Right lobe of liver (tissue), 6 donors: ENCODE measurements at regions not wholly inside any gene's neighbourhood (a gene's known extent, or its start where the extent isn't known, plus 50 kb on each side); places are given as distances from the start of the nearest gene placed in this dataset.
A peak's percentile ranks its signal among the peaks of the same experiment; 100 is the strongest.

ENCODE experiments used
- ATAC-seq, 4 donors: fragments of 200-7000 bp; cut with Tn5 transposase; one replicate each; pipeline ENCODE4 v1.9.1; 2020; ENCODE audit warnings: mild to moderate bottlenecking in 4 of 4, moderate library complexity in 4 of 4
- DNase-seq, 3 donors: peaks; one replicate each; pipeline ENCODE4 v3.0.0-alpha.2; 2020
- H3K27ac ChIP-seq, 3 donors: fragments of 200-600 bp; one replicate each; pipeline ENCODE4 v1.8.0; 2022
- H3K27me3 ChIP-seq, 2 donors: fragments of 200-600 bp; one replicate each; pipeline ENCODE4 v1.8.0; 2022
- H3K36me3 ChIP-seq, 4 donors: fragments of 200-600 bp; sonication (generic) in 1 of 4; one replicate each; pipeline versions ENCODE4 v1.5.1 to v1.8.0; 2017 to 2022; ENCODE audit warnings: control low read depth in 1 of 4
- H3K4me1 ChIP-seq, 4 donors: fragments of 200-600 bp; sonication (generic) in 1 of 4; one replicate each; pipeline versions ENCODE4 v1.5.1 to v1.8.0; 2017 to 2022; ENCODE audit warnings: control low read depth in 1 of 4
- H3K4me3 ChIP-seq, 3 donors: fragments of 200-600 bp; one replicate each; pipeline ENCODE4 v1.8.0; 2022
- H3K9me3 ChIP-seq, 4 donors: fragments of 200-600 bp; sonication (generic) in 1 of 4; one replicate each; pipeline versions ENCODE4 v1.5.1 to v1.8.0; 2017 to 2022; ENCODE audit warnings: control low read depth in 1 of 4
- POLR2A ChIP-seq: fragments of 450-650 bp; IDR thresholded peaks from one replicate; pipeline ENCODE4 v1.6.1; 2017; ENCODE audit warnings: antibody characterized with exemption, mild to moderate bottlenecking
- WGBS: methylation state at CpG from one replicate; pipeline ENCODE4 v1.1.6; 2018; ENCODE audit warnings: low coverage, low lambda C conversion rate; ENCODE audit not compliant: insufficient coverage; ENCODE audit errors: missing lambda C conversion rate; 5-methylcytosine and 5-hydroxymethylcytosine counted together
- intact Hi-C, 2 donors: fragments of 100-400 bp; cut with DNase I; formaldehyde crosslinking; loops; one replicate each; pipeline versions ENCODE4 v1.11.2 to v1.14.1; 2022
- TF ChIP-seq, protein P1 (sequence below), 4 donors: fragments of 200-600 bp in 3 of 4; fragments of 450-650 bp in 1 of 4; IDR thresholded peaks; one replicate each; pipeline versions ENCODE4 v1.5.1 to v1.8.0; 2016 to 2022; ENCODE audit warnings: antibody characterized with exemption in 4 of 4, mild to moderate bottlenecking in 2 of 4
- donor health status: DM: no; HTN: yes; CAD: no.
- donor health status: DM: no; HTN: no; CAD: no.
- donor health status: DM: no; HTN: no; CAD: no.
- donor health status: DM: no; HTN: yes; CAD: no.
- donor health status: DM: no; HTN: yes; CAD: no.

GRCh38 chr3:194204042-194204987, 68.4 kb downstream of the HES1 start:
- TF ChIP-seq, protein P1, sequence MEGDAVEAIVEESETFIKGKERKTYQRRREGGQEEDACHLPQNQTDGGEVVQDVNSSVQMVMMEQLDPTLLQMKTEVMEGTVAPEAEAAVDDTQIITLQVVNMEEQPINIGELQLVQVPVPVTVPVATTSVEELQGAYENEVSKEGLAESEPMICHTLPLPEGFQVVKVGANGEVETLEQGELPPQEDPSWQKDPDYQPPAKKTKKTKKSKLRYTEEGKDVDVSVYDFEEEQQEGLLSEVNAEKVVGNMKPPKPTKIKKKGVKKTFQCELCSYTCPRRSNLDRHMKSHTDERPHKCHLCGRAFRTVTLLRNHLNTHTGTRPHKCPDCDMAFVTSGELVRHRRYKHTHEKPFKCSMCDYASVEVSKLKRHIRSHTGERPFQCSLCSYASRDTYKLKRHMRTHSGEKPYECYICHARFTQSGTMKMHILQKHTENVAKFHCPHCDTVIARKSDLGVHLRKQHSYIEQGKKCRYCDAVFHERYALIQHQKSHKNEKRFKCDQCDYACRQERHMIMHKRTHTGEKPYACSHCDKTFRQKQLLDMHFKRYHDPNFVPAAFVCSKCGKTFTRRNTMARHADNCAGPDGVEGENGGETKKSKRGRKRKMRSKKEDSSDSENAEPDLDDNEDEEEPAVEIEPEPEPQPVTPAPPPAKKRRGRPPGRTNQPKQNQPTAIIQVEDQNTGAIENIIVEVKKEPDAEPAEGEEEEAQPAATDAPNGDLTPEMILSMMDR (IDR thresholded peaks at IDR 0.05) = peak in 1 of 4 donors; percentile 5
- TF ChIP-seq POLR2A = no peak
- no peak overlapping the region for H3K27ac ChIP-seq
- intact Hi-C loops = no loop called here
- H3K4me1 ChIP-seq = peaks cover 0 to 3% (median 0%) of the 10 kb centered on the region in 4 donors
- H3K4me3 ChIP-seq = peak overlapping the region; percentile 25 to 53 (median 42)
- ATAC-seq = peak; percentile 72 to 86 (median 80)
- DNase-seq = peak; percentile 60 to 68 (median 60)
- no peaks in the 10 kb centered on the region for H3K9me3 ChIP-seq
- H3K27me3 ChIP-seq = no peaks in the 10 kb centered on the region
- no peaks in the 10 kb centered on the region for H3K36me3 ChIP-seq
- WGBS = 40% methylated on average over 39 of the region's 79 CpGs

DNA sequence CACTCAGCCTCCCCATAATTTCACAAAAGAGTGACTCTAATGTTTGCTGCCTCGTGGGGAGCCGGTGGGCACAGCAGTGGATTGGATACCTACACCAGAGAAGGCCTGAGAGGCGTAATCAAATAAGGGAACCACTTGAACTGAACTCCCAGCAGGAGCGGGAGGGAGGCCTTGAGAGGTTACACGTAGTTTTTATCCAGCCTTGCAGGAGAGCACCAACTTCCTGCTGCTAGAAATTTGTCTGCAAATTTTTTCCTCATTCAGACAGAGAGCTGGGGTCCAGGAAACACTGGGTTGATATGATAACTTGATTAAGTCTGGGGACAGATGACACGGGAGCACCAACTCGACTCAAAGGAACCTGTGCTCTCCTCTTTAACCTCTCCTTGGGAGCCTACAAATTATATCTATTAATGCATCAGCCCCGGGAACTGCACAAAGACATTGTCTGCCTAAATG, 69.8 kb downstream of the HES1 start:
- Histone ChIP-seq H3K27ac (no peak overlapping the region), H3K9me3 (no peaks in the 10 kb centered on the region), H3K4me1 (peaks cover 0 to 3% (median 0%) of the 10 kb centered on the region in 4 donors), H3K27me3 (no peaks in the 10 kb centered on the region), H3K36me3 (no peaks in the 10 kb centered on the region), H3K4me3 (no peak overlapping the region)
- intact Hi-C loops = no loop called here
- DNase-seq (no peak), ATAC-seq (peak; percentile 28 to 47 (median 37))
- TF ChIP-seq, protein P1 (IDR thresholded peaks at IDR 0.05) = no peak
- no peak for TF ChIP-seq POLR2A
- 66% methylated on average over 8 of the region's 8 CpGs for WGBS

DNA sequence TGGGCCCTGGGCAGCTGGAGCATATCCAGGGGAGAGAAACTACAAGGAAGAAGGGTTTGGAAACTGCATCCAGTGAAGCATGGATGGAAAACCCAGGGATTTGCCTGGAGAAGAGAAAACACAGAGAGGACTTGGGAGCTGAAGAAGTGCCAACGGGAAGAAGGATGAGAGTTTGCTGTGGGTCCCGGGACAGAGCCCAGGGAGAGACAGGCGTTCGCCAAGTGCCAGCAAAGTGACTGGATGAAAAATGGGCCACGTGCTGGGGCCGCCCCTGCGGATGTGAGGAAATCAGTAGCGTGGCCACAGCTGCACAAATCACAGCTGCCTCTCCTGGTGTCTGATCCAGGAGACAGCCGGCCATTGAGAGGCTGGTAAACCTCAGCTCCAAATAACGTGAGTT, 70.4 kb downstream of the HES1 start:
- peaks cover 0 to 3% (median 0%) of the 10 kb centered on the region in 4 donors for H3K4me1 ChIP-seq
- H3K27me3 ChIP-seq = no peaks in the 10 kb centered on the region
- no peaks in the 10 kb centered on the region for H3K9me3 ChIP-seq
- intact Hi-C loops = no loop called here
- WGBS = 42% methylated on average over 4 of the region's 10 CpGs
- no peak overlapping the region for H3K27ac ChIP-seq
- DNase-seq (peak; percentile 29 to 60 (median 51)), ATAC-seq (peak; percentile 42 to 56 (median 53))
- TF ChIP-seq, protein P1 (IDR thresholded peaks at IDR 0.05) = no peak
- no peak for TF ChIP-seq POLR2A
- H3K36me3 ChIP-seq = no peaks in the 10 kb centered on the region
- H3K4me3 ChIP-seq = no peak overlapping the region

DNA sequence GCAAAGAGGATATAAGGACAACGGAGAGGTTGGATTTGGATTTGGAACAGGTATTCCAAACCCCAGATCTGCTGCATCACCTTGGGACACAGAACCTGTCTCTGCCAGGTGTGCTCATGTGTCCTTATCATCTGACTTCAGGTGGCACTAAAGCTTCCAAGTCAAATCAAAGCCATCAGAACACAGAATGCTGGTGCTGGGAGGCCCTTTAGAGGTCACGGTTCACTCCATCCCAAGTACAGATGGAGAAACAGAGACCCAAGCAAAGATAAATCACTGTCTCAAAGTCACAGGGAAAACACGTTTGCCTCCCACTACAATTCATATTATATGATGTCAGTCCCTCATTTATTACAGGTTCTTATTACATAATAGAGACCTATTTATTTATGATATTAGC, 72.8 kb downstream of the HES1 start:
- H3K27ac ChIP-seq = no peak overlapping the region
- H3K36me3 ChIP-seq = no peaks in the 10 kb centered on the region
- WGBS = 50% methylated on average over 1 of the region's 3 CpGs
- ATAC-seq (no peak), DNase-seq (no peak)
- H3K4me1 ChIP-seq = peaks cover 0 to 3% (median 0%) of the 10 kb centered on the region in 4 donors
- intact Hi-C loops = no loop called here
- H3K27me3 ChIP-seq = no peaks in the 10 kb centered on the region
- H3K9me3 ChIP-seq = no peaks in the 10 kb centered on the region
- no peak for TF ChIP-seq POLR2A
- TF ChIP-seq, protein P1 (IDR thresholded peaks at IDR 0.05) = no peak
- H3K4me3 ChIP-seq = no peak overlapping the region
